Endothelial cell (in vitro differentiated cells): ENCODE measurements at regions not wholly inside any gene's neighbourhood (a gene's known extent, or its start where the extent isn't known, plus 50 kb on each side); places are given as distances from the start of the nearest gene placed in this dataset.

Experiments
- DNase-seq: peaks from one replicate; pipeline ENCODE4 v3.0.0; 2021; ENCODE audit warnings: low spot score
- H3K27ac Mint-ChIP-seq: one replicate; pipeline ENCODE4 v1.8.0; 2021; ENCODE audit warnings: mixed read lengths, inconsistent platforms; ENCODE audit not compliant: unreplicated experiment
- H3K27me3 Mint-ChIP-seq: one replicate; pipeline ENCODE4 v1.8.0; 2021; ENCODE audit warnings: mild to moderate bottlenecking, moderate library complexity, mixed read lengths, inconsistent platforms; ENCODE audit not compliant: unreplicated experiment
- H3K36me3 Mint-ChIP-seq: one replicate; pipeline ENCODE4 v1.8.0; 2021; ENCODE audit warnings: mild to moderate bottlenecking, low read depth, mixed read lengths, inconsistent platforms; ENCODE audit not compliant: unreplicated experiment
- H3K4me1 Mint-ChIP-seq: one replicate; pipeline ENCODE4 v1.8.0; 2021; ENCODE audit warnings: mild to moderate bottlenecking, mixed read lengths, inconsistent platforms; ENCODE audit not compliant: unreplicated experiment
- H3K4me3 Mint-ChIP-seq: one replicate; pipeline ENCODE4 v1.8.0; 2021; ENCODE audit warnings: mild to moderate bottlenecking, mixed read lengths, inconsistent platforms; ENCODE audit not compliant: unreplicated experiment
- H3K9me3 Mint-ChIP-seq: one replicate; pipeline ENCODE4 v1.8.0; 2021; ENCODE audit warnings: mixed read lengths, inconsistent platforms; ENCODE audit not compliant: unreplicated experiment
- CTCF ChIP-seq: fragments of 200-600 bp; sonication (generic); IDR thresholded peaks from one replicate; pipeline ENCODE4 v1.5.0; 2021; ENCODE audit warnings: antibody characterized with exemption; ENCODE audit not compliant: unreplicated experiment

GRCh38 chr11:11056749-11057471, 199.1 kb upstream of the ZBED5 start:
- TF ChIP-seq CTCF = no peak
- Mint-ChIP-seq H3K4me1 (no peaks in the 10 kb centered on the region), H3K27ac (no peak overlapping the region), H3K36me3 (no peaks in the 10 kb centered on the region), H3K27me3 (peaks cover 2% of the 10 kb centered on the region), H3K9me3 (peaks cover 5% of the 10 kb centered on the region), H3K4me3 (no peak overlapping the region)
- no peak for DNase-seq

- Mint-ChIP-seq H3K27ac (no peak overlapping the region), H3K4me1 (no peaks in the 10 kb centered on the region), H3K27me3 (peaks cover 2% of the 10 kb centered on the region), H3K4me3 (no peak overlapping the region), H3K9me3 (peaks cover 5% of the 10 kb centered on the region), H3K36me3 (no peaks in the 10 kb centered on the region)
- DNase-seq = no peak
- TF ChIP-seq CTCF = no peak
Observed at GRCh38 chr11:11056316-11056715, 198.5 kb upstream of the ZBED5 start.

- DNase-seq = no peak
- Mint-ChIP-seq H3K27me3 (peaks cover 5% of the 10 kb centered on the region), H3K4me1 (peaks cover 3% of the 10 kb centered on the region), H3K9me3 (no peaks in the 10 kb centered on the region), H3K27ac (no peak overlapping the region), H3K4me3 (no peak overlapping the region), H3K36me3 (no peaks in the 10 kb centered on the region)
- no peak for TF ChIP-seq CTCF
Observed at GRCh38 chr11:11047851-11048610, 190.2 kb upstream of the ZBED5 start.

- peaks cover 3% of the 10 kb centered on the region for H3K4me1 Mint-ChIP-seq
- H3K9me3 Mint-ChIP-seq = no peaks in the 10 kb centered on the region
- no peak for TF ChIP-seq CTCF
- H3K36me3 Mint-ChIP-seq = no peaks in the 10 kb centered on the region
- no peak for DNase-seq
- peaks cover 5% of the 10 kb centered on the region for H3K27me3 Mint-ChIP-seq
- no peak overlapping the region for H3K4me3 Mint-ChIP-seq
- no peak overlapping the region for H3K27ac Mint-ChIP-seq
Observed at GRCh38 chr11:11046781-11047180, 188.9 kb upstream of the ZBED5 start.
